Heart left ventricle (tissue), 13 donors: ENCODE measurements at regions not wholly inside any gene's neighbourhood (a gene's known extent, or its start where the extent isn't known, plus 50 kb on each side); places are given as distances from the start of the nearest gene placed in this dataset.

Experiments used
- CTCF ChIP-seq, 12 donors: fragments of 200-600 bp; sonication (generic) in 4 of 12; IDR thresholded peaks; one replicate each; pipeline versions ENCODE4 v1.5.0 to v1.8.0; 2018 to 2022; ENCODE audit warnings: antibody characterized with exemption in 12 of 12, mild to moderate bottlenecking in 5 of 12
- POLR2A ChIP-seq, 2 donors: fragments of 450-650 bp; IDR thresholded peaks; one replicate each; pipeline ENCODE4 v1.6.1; 2017; ENCODE audit warnings: antibody characterized with exemption in 2 of 2, mild to moderate bottlenecking in 2 of 2, moderate library complexity in 2 of 2
- donor health status: ischemic (EF 13 %, LVEDD 7.1; RV severe dilation, severe dysfunction).
- donor health status: DM: no; HTN: yes; CAD: no.
- donor health status: DM: no; HTN: no; CAD: no.
- donor health status: ischemic (EF 25% LVEDD 6.9; RV normal size, moderate dysfunction).
- donor health status: ischemic (EF 25% LVEDD 5.7; RV mildly dilated, moderate dysfunction).
- donor health status: ischemic (EF 35%, LVEDD 5.7; RV mildly dilated, moderate dysfunction).
- donor health status: nonischemic (EF 11% LVEDD 7.7; RV severe dilation, severe dysfunction).
- donor health status: DM: yes; HTN: yes; CAD: no.
- donor health status: PGD.
- donor health status: ischemic (EF 29% LVEDD 5.4; RV normal size, mild dysfunction).
- donor health status: nonischemic (EF 23%, LVEDD 6.1; RV moderate dilation, normal function).

GRCh38 chr12:93092649-93092945 lies 163.5 kb upstream of the EEA1 start:
- no peak for TF ChIP-seq POLR2A (IDR thresholded peaks at IDR 0.05)
- TF ChIP-seq CTCF (IDR thresholded peaks at IDR 0.05) = no peak
